Inferior parietal cortex (tissue), 1 donor: ENCODE measurements at regions not wholly inside any gene's neighbourhood (a gene's known extent, or its start where the extent isn't known, plus 50 kb on each side); places are given as distances from the start of the nearest gene placed in this dataset.
"Not testable (repeated sequence)": the region's sequence is repeated elsewhere in the genome, so short reads cannot be mapped to it uniquely, and the experiment has no call there.

ENCODE experiments used
- DNase-seq: peaks from one replicate; pipeline ENCODE4 v3.0.0-alpha.2; 2016; ENCODE audit errors: extremely low spot score

- DNase-seq = not testable (repeated sequence)
Observed at GRCh38 chr9:40906879-40907278, 221.6 kb downstream of the FOXD4L6 start.

DNA sequence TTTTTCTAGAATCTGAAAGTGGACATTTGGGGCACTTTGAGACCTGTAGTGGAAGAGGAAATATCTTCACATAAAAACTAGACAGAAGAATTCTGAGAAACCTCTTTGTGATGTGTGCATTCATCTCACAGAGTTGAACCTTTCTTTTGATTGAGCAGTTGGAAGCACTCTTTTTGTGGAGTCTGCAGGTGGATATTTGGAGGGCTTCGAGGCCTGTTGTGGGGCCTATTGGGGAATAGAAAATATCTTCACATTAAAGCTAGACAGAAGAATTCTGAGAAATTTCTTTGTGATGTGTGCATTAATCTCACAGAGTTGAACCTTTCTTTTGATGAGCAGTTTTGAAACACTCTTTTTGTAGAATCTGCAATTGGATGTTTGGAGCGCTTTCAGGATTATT lies 236.2 kb downstream of the FOXD4L6 start:
- not testable (repeated sequence) for DNase-seq

GRCh38 chr9:40885858-40886257 lies 242.6 kb downstream of the FOXD4L6 start:
- DNase-seq = not testable (repeated sequence)

- not testable (repeated sequence) for DNase-seq
Observed at GRCh38 chr9:40884902-40885490, 243.5 kb downstream of the FOXD4L6 start.

- no peak for DNase-seq
Observed at GRCh38 chr9:40884072-40884901, 244.2 kb downstream of the FOXD4L6 start.

DNA sequence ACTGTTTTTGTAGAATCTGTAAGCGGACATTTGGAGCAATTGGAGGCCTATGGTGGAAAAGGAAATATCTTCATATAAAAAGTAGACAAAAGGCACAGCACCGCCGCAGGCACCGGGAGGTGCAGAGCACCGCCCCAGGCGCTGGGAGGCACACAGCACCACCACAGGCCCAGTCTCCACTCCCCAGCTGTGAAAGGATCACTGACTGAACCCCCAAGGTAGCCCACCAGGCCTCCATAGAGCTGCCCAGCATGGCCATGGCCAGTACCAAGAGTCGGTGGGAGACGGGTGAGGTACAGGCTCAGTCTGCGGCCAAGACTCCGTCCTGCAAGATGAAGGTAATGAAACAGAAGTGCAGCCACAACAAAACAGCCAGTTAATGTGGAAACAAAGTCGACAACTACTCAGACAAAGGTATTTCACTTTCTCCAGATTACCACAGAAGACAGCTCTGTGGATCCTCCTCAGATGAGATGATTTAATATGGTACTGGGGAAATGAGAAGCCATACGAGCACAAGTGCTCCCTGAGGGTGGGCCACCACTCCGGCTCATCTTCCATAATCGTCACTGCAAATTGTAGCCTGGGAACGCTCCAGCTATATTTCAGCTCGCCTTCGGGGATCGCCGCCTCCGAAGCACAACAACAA lies 244.9 kb downstream of the FOXD4L6 start:
- DNase-seq = not testable (repeated sequence)

- not testable (repeated sequence) for DNase-seq
Observed at GRCh38 chr9:40873753-40874295, 254.7 kb downstream of the FOXD4L6 start.

GRCh38 chr9:40868437-40868836 lies 260.0 kb downstream of the FOXD4L6 start:
- not testable (repeated sequence) for DNase-seq
